WTC11 (cell line): ENCODE measurements at regions not wholly inside any gene's neighbourhood (a gene's known extent, or its start where the extent isn't known, plus 50 kb on each side); places are given as distances from the start of the nearest gene placed in this dataset.

Source experiments
- ATAC-seq: fragments of 200-7000 bp; cut with Tn5 transposase; 2 replicates; pipeline ENCODE4 v1.10.0; 2021; ENCODE audit warnings: mild to moderate bottlenecking, moderate library complexity
- CTCF ChIA-PET: fragments of 300-600 bp; sonication (Branson Sonifier 250); formaldehyde crosslinking; loops from one replicate; lab custom pipeline; 2021; ENCODE audit warnings: antibody characterized with exemption; lab: Charles Lee
- POLR2A ChIA-PET: fragments of 350-600 bp; sonication (Branson Sonifier 250); formaldehyde crosslinking; loops from one replicate; lab custom pipeline; 2021; ENCODE audit warnings: antibody characterized with exemption; lab: Charles Lee
- DNase-seq: peaks from one replicate; pipeline ENCODE4 v3.0.0; 2021; ENCODE audit warnings: low spot score
- H3K27ac Mint-ChIP-seq: 2 replicates; pipeline ENCODE4 v1.8.0; 2021; ENCODE audit warnings: mixed read lengths
- H3K27me3 Mint-ChIP-seq: 2 replicates; pipeline ENCODE4 v1.8.0; 2021; ENCODE audit warnings: low read depth, mild to moderate bottlenecking, moderate library complexity, mixed read lengths
- H3K36me3 Mint-ChIP-seq: 2 replicates; pipeline ENCODE4 v1.8.0; 2021; ENCODE audit warnings: mixed read lengths
- H3K4me1 Mint-ChIP-seq: 2 replicates; pipeline ENCODE4 v1.8.0; 2022; ENCODE audit warnings: mixed read lengths
- H3K4me3 Mint-ChIP-seq: 2 replicates; pipeline ENCODE4 v1.8.0; 2021; ENCODE audit warnings: mild to moderate bottlenecking, moderate library complexity, mixed read lengths
- H3K9me3 Mint-ChIP-seq: 2 replicates; pipeline ENCODE4 v1.8.0; 2021; ENCODE audit warnings: mixed read lengths
- ATF3 ChIP-seq: sonication (generic); formaldehyde crosslinking; conservative IDR thresholded peaks from 2 replicates; pipeline ENCODE4 v1.8.1; 2022; ENCODE audit warnings: mild to moderate bottlenecking, missing genetic modification reagents
- CBFB ChIP-seq: sonication (generic); formaldehyde crosslinking; IDR thresholded peaks from 2 replicates; pipeline ENCODE4 v1.8.1; 2022; ENCODE audit warnings: mild to moderate bottlenecking, low read depth, missing genetic modification reagents
- ESRRA ChIP-seq: sonication (generic); formaldehyde crosslinking; IDR thresholded peaks from 2 replicates; pipeline ENCODE4 v1.8.1; 2022; ENCODE audit warnings: mild to moderate bottlenecking, missing genetic modification reagents, borderline replicate concordance
- GABPB1 ChIP-seq: sonication (generic); formaldehyde crosslinking; IDR thresholded peaks from 2 replicates; pipeline ENCODE4 v1.8.1; 2023; ENCODE audit warnings: mild to moderate bottlenecking, missing genetic modification reagents
- KAT7 ChIP-seq: sonication (generic); formaldehyde crosslinking; IDR thresholded peaks from 2 replicates; pipeline ENCODE4 v1.8.1; 2023; ENCODE audit warnings: missing genetic modification reagents, mild to moderate bottlenecking, borderline replicate concordance
- MAX ChIP-seq: sonication (generic); formaldehyde crosslinking; IDR thresholded peaks from 2 replicates; pipeline ENCODE4 v1.8.0; 2022; ENCODE audit warnings: mild to moderate bottlenecking, missing genetic modification reagents
- MXD4 ChIP-seq: fragments of 250-450 bp; sonication (Bioruptor Pico); IDR thresholded peaks from 2 replicates; pipeline ENCODE4 v1.8.0; 2021; ENCODE audit warnings: mild to moderate bottlenecking, moderate library complexity, borderline replicate concordance
- MYBL2 ChIP-seq: sonication (generic); formaldehyde crosslinking; IDR thresholded peaks from 2 replicates; pipeline ENCODE4 v1.8.1; 2023; ENCODE audit warnings: mild to moderate bottlenecking, moderate library complexity, missing genetic modification reagents
- OVOL2 ChIP-seq: fragments of 250-450 bp; sonication (Bioruptor Pico); IDR thresholded peaks from 2 replicates; pipeline ENCODE4 v1.9.0; 2021; ENCODE audit warnings: mild to moderate bottlenecking, borderline replicate concordance
- RELA ChIP-seq: sonication (generic); formaldehyde crosslinking; IDR thresholded peaks from 2 replicates; pipeline ENCODE4 v1.8.1; 2022; ENCODE audit warnings: missing genetic modification reagents, mild to moderate bottlenecking, borderline replicate concordance
- SP1 ChIP-seq: sonication (generic); formaldehyde crosslinking; conservative IDR thresholded peaks from 2 replicates; pipeline ENCODE4 v1.8.1; 2022; ENCODE audit warnings: missing genetic modification reagents
- STAT6 ChIP-seq: sonication (generic); formaldehyde crosslinking; conservative IDR thresholded peaks from 2 replicates; pipeline ENCODE4 v1.8.1; 2023; ENCODE audit warnings: mild to moderate bottlenecking, low read depth, missing genetic modification reagents, moderate library complexity
- USF1 ChIP-seq: sonication (generic); formaldehyde crosslinking; IDR thresholded peaks from 2 replicates; pipeline ENCODE4 v1.8.0; 2022; ENCODE audit warnings: mild to moderate bottlenecking, missing genetic modification reagents
- USF2 ChIP-seq: sonication (generic); formaldehyde crosslinking; IDR thresholded peaks from 2 replicates; pipeline ENCODE4 v1.8.1; 2023; ENCODE audit warnings: mild to moderate bottlenecking, missing genetic modification reagents, moderate library complexity
- ZBTB43 ChIP-seq: sonication (generic); formaldehyde crosslinking; IDR thresholded peaks from 2 replicates; pipeline ENCODE4 v1.8.1; 2023; ENCODE audit warnings: mild to moderate bottlenecking, missing genetic modification reagents
- ZNF232 ChIP-seq: sonication (generic); formaldehyde crosslinking; IDR thresholded peaks from 2 replicates; pipeline ENCODE4 v1.8.0; 2022; ENCODE audit warnings: mild to moderate bottlenecking, missing genetic modification reagents
- ZNF263 ChIP-seq: sonication (generic); formaldehyde crosslinking; IDR thresholded peaks from 2 replicates; pipeline ENCODE4 v1.8.1; 2022; ENCODE audit warnings: low read depth, mild to moderate bottlenecking, moderate library complexity, missing genetic modification reagents
- ZNF317 ChIP-seq: sonication (generic); formaldehyde crosslinking; IDR thresholded peaks from 2 replicates; pipeline ENCODE4 v1.8.1; 2023; ENCODE audit warnings: low read depth, mild to moderate bottlenecking, moderate library complexity, missing genetic modification reagents, borderline replicate concordance
- ZNF416 ChIP-seq: fragments of 250-450 bp; sonication (Bioruptor Pico); IDR thresholded peaks from 2 replicates; pipeline ENCODE4 v1.9.0; 2021; ENCODE audit warnings: mild to moderate bottlenecking, inconsistent platforms
- ZNF423 ChIP-seq: fragments of 250-450 bp; sonication (Bioruptor Pico); IDR thresholded peaks from 2 replicates; pipeline ENCODE4 v2.1.2; 2022; ENCODE audit warnings: mild to moderate bottlenecking, moderate library complexity
- ZNF425 ChIP-seq: fragments of 250-450 bp; sonication (Bioruptor Pico); conservative IDR thresholded peaks from 2 replicates; pipeline ENCODE4 v1.9.0; 2021; ENCODE audit warnings: mild to moderate bottlenecking
- ZNF532 ChIP-seq: fragments of 250-450 bp; sonication (Bioruptor Pico); IDR thresholded peaks from 2 replicates; pipeline ENCODE4 v1.9.0; 2021; ENCODE audit warnings: mild to moderate bottlenecking, borderline replicate concordance

- ATAC-seq (no peak), DNase-seq (no peak)
- Mint-ChIP-seq H3K27ac (no peak overlapping the region), H3K27me3 (peaks cover 4% of the 10 kb centered on the region; the same call in 1 of the 2 replicates), H3K36me3 (no peaks in the 10 kb centered on the region), H3K4me3 (no peak overlapping the region), H3K4me1 (peaks cover 5% of the 10 kb centered on the region; the same call in 1 of the 2 replicates), H3K9me3 (no peaks in the 10 kb centered on the region)
- POLR2A ChIA-PET = no interaction called here
- TF ChIP-seq MAX (CRISPR knock-in tag) = no peak
- no peak for TF ChIP-seq ZNF416 (CRISPR knock-in tag)
- no peak for TF ChIP-seq ZNF263
- TF ChIP-seq MYBL2 = no peak
- no peak for TF ChIP-seq GABPB1 (CRISPR knock-in tag)
- CTCF ChIA-PET = interaction anchor here (5.4 kb wide), 1 partner anchor 254 kb away, joined by 30 read pairs; no protein-coding TSS in a partner anchor
Measured at GRCh38 chr22:49300241-49300640, 527.4 kb downstream of the BRD1 start.

- ATAC-seq (no peak), DNase-seq (no peak)
- Mint-ChIP-seq H3K27me3 (peaks cover 4% of the 10 kb centered on the region; the same call in 1 of the 2 replicates), H3K27ac (no peak overlapping the region), H3K4me3 (no peak overlapping the region), H3K4me1 (peaks cover 5% of the 10 kb centered on the region; the same call in 1 of the 2 replicates), H3K9me3 (no peaks in the 10 kb centered on the region), H3K36me3 (no peaks in the 10 kb centered on the region)
- ChIA-PET POLR2A (no interaction called here), CTCF (interaction anchor here (5.4 kb wide), 1 partner anchor 253 kb away, joined by 30 read pairs; no protein-coding TSS in a partner anchor)
- no peak for TF ChIP-seq ZBTB43 (CRISPR knock-in tag)
- no peak for TF ChIP-seq USF1 (CRISPR knock-in tag)
- TF ChIP-seq MXD4 = no peak
- no peak for TF ChIP-seq CBFB
- TF ChIP-seq SP1 (CRISPR knock-in tag) = no peak
- TF ChIP-seq STAT6 (CRISPR knock-in tag) = no peak
- TF ChIP-seq ZNF532 (CRISPR knock-in tag) = no peak
- TF ChIP-seq OVOL2 (CRISPR knock-in tag) = no peak
- TF ChIP-seq MAX (CRISPR knock-in tag) = no peak
- no peak for TF ChIP-seq ZNF416 (CRISPR knock-in tag)
- no peak for TF ChIP-seq RELA (CRISPR knock-in tag)
- TF ChIP-seq ZNF317 (CRISPR knock-in tag) = no peak
- TF ChIP-seq ZNF232 (CRISPR knock-in tag) = no peak
- no peak for TF ChIP-seq ZNF423 (CRISPR knock-in tag)
- TF ChIP-seq ZNF425 (CRISPR knock-in tag) = no peak
- TF ChIP-seq USF2 = no peak
- TF ChIP-seq ATF3 = no peak
- no peak for TF ChIP-seq ESRRA
- no peak for TF ChIP-seq KAT7 (CRISPR knock-in tag)
Measured at GRCh38 chr22:49299821-49300231, 527.8 kb downstream of the BRD1 start.
